Dermis microvascular lymphatic vessel endothelial cell (primary cell): ENCODE measurements at regions not wholly inside any gene's neighbourhood (a gene's known extent, or its start where the extent isn't known, plus 50 kb on each side); places are given as distances from the start of the nearest gene placed in this dataset.

Experiments used
- DNase-seq, 2 donors: peaks; one replicate each; pipeline versions ENCODE4 v3.0.0 to v3.0.0-alpha.2; 2010; ENCODE audit warnings: low read depth in 2 of 2

DNA sequence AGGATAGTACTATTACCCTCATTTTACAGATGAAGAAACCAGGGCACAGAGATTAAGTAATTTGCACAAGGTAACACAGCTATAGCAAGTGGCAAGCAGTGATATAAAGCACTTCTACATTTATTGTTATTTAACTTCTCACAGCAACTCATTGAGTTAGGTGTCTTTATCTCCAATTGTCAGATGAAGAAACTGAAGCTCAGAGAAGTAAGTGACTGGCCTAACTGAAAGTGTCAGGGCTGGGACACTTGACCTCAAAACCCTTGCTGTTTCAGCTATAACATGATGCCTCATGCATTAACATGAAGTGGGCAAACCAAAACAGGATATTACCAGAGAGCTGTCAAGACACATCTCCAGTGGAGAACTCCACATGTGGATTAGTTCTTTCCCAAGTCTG lies 65.8 kb upstream of the LEKR1 start:
- no peak for DNase-seq

DNA sequence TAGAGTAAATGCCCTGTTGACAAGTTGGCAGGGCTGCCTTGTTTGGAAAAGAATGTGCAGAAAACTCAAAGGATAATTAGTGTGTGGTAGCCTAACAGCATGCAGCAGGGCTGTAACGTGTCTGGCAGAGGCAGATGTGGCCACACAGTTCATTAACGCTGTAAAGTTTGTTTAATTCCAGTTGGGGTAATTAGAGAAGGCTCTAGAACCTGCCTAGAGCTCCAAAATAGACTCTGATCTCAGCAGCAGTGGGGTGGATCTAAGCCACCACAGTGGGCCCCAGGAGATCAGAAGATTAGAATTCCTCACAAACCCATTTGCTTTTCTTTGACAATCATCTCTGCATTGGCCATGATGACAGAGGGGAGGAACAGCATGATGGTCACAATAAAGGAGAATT lies 65.1 kb upstream of the LEKR1 start:
- DNase-seq = no peak

GRCh38 chr3:156761713-156762451 lies 64.3 kb upstream of the LEKR1 start:
- no peak for DNase-seq

DNA sequence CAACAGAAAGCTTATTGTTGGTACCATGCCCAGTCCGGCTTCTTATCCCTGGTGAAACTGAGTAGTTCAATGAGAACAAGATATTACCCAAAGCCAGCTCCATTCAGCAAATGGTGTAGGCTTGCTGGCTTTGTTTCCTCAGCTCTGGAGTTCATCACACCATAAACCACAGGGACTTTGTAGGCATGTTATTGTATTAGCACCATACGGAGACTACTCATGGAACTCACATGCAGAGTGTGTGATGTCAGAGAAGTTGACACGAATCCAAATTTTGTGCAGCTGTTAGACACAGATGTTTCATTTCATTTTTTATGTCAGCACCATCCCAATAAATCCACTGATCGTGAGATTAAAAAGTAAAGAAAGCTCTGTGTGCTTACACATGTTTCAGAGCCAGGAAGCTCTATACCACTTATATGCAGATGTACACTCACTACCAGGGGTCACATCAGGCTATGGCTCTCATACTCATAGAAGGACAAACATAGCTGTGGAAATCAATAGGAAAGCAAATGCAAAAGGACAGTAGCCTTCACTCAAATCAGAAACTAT lies 63.4 kb upstream of the LEKR1 start:
- DNase-seq = no peak

- no peak for DNase-seq
Observed at GRCh38 chr3:156763386-156763785, 62.8 kb upstream of the LEKR1 start.

DNA sequence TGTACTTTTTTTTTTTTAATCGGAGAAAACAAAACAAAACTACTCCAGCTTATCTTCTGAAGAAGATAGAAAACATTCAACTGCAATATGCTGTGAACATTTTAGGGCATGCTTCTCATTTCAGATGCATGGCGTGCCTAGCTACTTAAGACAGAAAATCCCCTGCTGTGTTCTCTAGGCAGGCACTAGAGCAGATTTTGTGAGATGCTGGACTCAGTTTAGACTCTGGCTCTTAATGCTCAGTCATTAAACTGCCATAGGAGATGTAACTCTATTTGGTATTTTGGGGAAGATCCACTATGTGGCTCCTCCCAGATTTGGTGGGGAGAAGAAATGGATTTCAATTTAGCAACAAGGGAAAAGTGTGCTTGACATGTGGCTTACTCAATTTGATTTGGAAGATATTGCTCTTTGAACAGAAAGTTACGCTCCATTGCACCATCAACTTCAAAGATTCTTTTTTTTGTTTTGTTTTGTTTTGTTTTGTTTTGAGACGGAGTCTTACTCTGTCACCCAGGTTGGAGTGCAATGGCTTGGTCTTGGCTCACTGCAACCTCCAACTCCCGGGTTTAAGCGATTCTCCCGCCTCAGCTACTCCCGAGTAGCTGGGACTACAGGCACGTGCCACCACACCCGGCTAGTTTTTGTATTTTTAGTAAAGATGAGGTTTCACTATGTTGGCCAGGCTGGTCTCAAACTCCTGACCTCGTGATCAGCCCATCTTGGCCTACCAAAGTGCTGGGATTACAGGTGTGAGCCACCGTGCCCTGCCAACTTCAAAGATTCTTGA lies 62.0 kb upstream of the LEKR1 start:
- DNase-seq = no peak

GRCh38 chr3:156764751-156765150 lies 61.4 kb upstream of the LEKR1 start:
- DNase-seq = peak in 1 of 2 donors; percentile 46

GRCh38 chr3:156768390-156768789 lies 57.8 kb upstream of the LEKR1 start:
- DNase-seq = no peak

DNA sequence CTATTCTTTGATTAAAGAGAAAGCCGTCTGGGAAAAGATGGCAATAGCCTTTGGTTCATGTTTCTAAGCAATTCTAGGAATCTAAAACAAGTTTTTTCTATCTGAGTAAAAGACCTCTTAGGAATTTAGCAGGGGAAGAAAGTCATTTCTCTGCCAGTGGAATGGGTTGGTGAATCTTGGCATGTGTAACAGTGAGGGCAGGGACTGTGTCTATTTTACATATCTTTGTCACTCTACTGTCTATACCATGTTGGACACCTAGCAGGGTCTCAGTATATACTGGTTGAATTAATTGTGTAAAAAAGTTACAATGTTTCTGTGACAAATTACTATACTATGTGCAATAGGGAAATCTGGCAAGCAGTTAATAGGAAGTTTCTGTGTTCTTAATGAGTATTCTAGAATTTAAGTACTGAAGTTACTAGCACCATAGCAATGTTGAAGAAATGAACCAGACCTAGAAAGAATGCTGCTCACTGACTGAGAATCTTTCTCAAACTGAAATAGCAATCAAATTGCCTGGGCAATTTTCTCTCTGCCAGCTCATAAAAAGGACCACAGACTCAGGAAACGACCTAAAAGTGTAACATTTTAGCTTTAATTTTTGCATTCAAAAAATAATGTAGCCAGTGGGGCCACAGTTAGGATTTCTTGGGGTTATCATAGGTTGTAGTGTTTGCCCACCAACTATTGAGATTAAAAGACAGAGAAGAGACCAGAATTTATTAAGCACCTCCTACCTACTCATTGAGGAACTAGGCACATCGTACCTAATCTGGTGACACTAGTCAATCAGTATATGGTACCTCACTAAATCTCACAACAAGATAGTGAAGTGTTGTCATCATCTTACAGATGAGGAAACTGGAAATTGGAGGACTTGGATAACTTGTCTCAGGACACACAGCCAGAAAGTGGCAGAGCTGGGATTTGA lies 56.2 kb upstream of the LEKR1 start:
- no peak for DNase-seq

- DNase-seq = no peak
Observed at GRCh38 chr3:156770699-156771414, 55.3 kb upstream of the LEKR1 start.

DNA sequence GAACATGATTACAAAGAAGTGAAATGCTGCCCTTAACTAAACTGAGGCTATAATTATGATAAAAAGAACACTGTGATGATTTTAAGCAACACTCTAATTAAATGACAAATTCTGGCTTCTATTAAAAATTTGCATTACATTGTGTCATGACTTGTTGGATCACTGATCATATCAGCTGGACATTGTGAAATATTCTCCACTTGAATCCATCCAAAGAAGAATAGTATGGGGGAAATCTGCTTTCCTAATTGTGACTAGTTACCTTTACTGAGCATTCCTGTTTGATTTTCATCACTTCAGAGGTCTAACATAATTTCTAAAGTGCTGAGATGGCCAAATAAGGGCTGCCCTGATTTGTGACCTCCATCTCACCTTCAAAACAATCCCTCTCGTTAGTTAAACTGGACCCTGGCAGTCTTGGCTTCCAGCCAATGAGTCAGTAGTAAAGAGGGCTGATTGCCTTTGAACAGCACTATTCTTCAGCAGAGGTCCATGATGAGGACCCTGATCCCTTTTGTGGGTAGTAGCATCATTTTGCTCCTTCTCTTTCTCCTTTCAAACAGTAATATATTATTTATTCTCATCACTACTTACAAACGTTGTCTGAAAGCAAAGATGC lies 53.5 kb upstream of the LEKR1 start:
- DNase-seq = peak in 1 of 2 donors; percentile 47

DNA sequence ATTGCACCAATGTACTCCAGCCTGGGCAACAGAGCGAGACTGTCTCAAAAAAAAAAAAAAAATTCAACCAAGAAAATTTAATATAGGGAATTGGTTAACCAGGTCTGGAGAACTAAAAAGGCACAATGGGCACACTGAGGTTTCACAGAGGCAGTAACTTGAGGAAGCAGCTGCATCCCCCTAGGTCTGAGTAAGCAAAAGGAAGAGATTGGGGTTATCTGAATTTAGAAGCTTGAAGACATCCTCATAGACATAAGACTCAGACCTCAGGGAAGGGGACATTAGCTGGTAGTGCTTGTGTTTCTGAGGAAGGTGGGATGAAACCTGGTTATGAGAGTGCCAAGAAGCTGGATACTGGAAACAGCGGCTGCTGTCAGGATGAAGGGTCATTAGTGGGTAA lies 50.1 kb upstream of the LEKR1 start:
- DNase-seq = peak in 1 of 2 donors; percentile 47
